Left ventricle myocardium inferior (tissue), 1 donor: ENCODE measurements at regions not wholly inside any gene's neighbourhood (a gene's known extent, or its start where the extent isn't known, plus 50 kb on each side); places are given as distances from the start of the nearest gene placed in this dataset.

Source experiments
- DNase-seq: peaks from one replicate; pipeline ENCODE4 v3.0.0-alpha.2; 2020
- H3K27ac ChIP-seq: fragments of 200-600 bp; replicated peaks from 2 replicates; pipeline ENCODE4 v1.8.0; 2021
- H3K27me3 ChIP-seq: fragments of 200-600 bp; 2 replicates; pipeline ENCODE4 v1.8.0; 2021; ENCODE audit warnings: low read depth
- H3K36me3 ChIP-seq: fragments of 200-600 bp; 2 replicates; pipeline ENCODE4 v1.8.0; 2021
- H3K4me1 ChIP-seq: fragments of 200-600 bp; 2 replicates; pipeline ENCODE4 v1.8.0; 2021
- H3K4me3 ChIP-seq: fragments of 200-600 bp; 2 replicates; pipeline ENCODE4 v1.8.0; 2021; ENCODE audit warnings: mild to moderate bottlenecking, moderate library complexity
- H3K9me3 ChIP-seq: fragments of 200-600 bp; replicated peaks from 2 replicates; pipeline ENCODE4 v1.8.0; 2021
- CTCF ChIP-seq: fragments of 200-600 bp; IDR thresholded peaks from 2 replicates; pipeline ENCODE4 v1.8.0; 2021; ENCODE audit warnings: antibody characterized with exemption, mild to moderate bottlenecking, borderline replicate concordance
- intact Hi-C: fragments of 100-400 bp; cut with micrococcal nuclease; formaldehyde crosslinking; loops from one replicate; pipeline ENCODE4 v1.11.0; 2022
- donor health status: DM: no; HTN: yes; CAD: no; lungs with severe emphysema.

DNA sequence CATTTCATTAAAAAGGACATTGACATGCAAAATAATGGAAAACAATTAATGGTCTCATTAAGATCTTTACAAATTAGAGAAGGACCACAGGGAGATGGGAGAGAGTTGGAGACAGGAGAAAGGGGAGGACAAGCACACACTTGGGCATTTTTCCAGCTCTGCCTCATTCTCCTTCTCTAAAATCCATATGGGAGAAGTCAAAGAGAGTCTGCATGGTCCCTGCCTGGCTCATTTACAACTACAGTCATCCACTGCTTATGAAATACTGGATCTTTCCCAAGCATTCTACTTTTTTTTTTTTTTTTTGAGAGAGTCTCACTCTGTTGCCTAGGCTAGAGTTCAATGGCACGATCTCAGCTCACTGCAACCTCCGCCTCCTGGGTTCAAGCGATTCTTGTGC lies 518.9 kb upstream of the CELF2 start:
- intact Hi-C loops, result no loop called here

GRCh38 chr10:10499839-10500238 lies 517.8 kb upstream of the CELF2 start:
- Histone ChIP-seq H3K27me3 (no peaks in the 10 kb centered on the region), H3K4me1 (no peaks in the 10 kb centered on the region), H3K9me3 (peaks cover 13% of the 10 kb centered on the region), H3K27ac (no peak overlapping the region), H3K36me3 (no peaks in the 10 kb centered on the region), H3K4me3 (no peak overlapping the region)
- no peak for TF ChIP-seq CTCF
- DNase-seq, result no peak
- intact Hi-C loops, result no loop called here

More for the DNA sequence above, 518.9 kb upstream of the CELF2 start:
- no peaks in the 10 kb centered on the region for H3K4me1 ChIP-seq
- no peak for TF ChIP-seq CTCF
- H3K36me3 ChIP-seq, result no peaks in the 10 kb centered on the region
- peaks cover 10% of the 10 kb centered on the region for H3K9me3 ChIP-seq
- H3K27ac ChIP-seq, result no peak overlapping the region
- H3K27me3 ChIP-seq, result no peaks in the 10 kb centered on the region
- no peak for DNase-seq
- H3K4me3 ChIP-seq, result no peak overlapping the region

GRCh38 chr10:10500937-10501336 lies 516.7 kb upstream of the CELF2 start:
- no peak overlapping the region for H3K27ac ChIP-seq
- peaks cover 13% of the 10 kb centered on the region for H3K9me3 ChIP-seq
- DNase-seq, result no peak
- H3K36me3 ChIP-seq, result no peaks in the 10 kb centered on the region
- TF ChIP-seq CTCF, result no peak
- H3K4me1 ChIP-seq, result no peaks in the 10 kb centered on the region
- intact Hi-C loops, result no loop called here
- H3K27me3 ChIP-seq, result no peaks in the 10 kb centered on the region
- H3K4me3 ChIP-seq, result no peak overlapping the region

DNA sequence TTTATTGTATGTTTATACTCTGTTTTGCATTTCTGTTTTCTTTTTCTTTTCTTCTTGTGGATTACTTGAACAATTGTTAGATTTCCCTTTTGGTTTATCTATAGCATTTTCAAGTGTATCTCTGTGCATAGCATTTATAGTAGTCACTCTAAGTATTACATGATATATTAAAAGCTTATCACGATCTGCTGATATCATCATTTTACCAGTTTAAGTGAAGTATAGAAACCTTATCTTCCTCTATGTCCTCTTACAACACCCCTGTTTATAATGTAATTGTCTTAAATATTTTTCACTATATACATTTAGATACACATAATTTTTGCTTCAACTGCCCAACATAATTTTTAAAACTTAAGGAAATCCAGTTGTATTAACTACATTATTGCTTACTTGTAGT lies 513.9 kb upstream of the CELF2 start:
- Histone ChIP-seq H3K9me3 (peaks cover 13% of the 10 kb centered on the region), H3K4me3 (no peak overlapping the region), H3K27me3 (no peaks in the 10 kb centered on the region), H3K27ac (no peak overlapping the region), H3K4me1 (no peaks in the 10 kb centered on the region), H3K36me3 (no peaks in the 10 kb centered on the region)
- TF ChIP-seq CTCF, result no peak
- DNase-seq, result no peak
- intact Hi-C loops, result no loop called here

DNA sequence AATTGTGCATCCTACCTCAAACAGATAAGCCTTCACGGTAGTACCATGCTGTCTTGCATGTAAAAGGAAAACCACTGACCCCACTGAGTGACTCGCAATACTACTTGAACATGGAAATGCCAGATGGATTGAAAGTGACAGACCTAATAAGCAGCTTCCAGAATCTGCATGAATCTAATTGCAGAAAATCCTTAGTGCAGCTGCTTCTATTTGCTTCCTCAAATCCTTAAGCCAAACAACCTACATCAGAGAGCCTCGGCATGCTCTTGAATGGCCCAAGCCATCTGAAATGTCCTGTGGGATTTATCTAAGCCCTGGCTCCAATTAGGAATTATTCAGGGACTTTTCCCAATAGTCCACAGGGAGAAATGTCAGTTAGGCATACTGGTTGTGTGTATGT lies 509.5 kb upstream of the CELF2 start:
- TF ChIP-seq CTCF, result no peak
- DNase-seq, result no peak
- Histone ChIP-seq H3K36me3 (no peaks in the 10 kb centered on the region), H3K27ac (no peak overlapping the region), H3K4me1 (no peaks in the 10 kb centered on the region), H3K9me3 (peaks cover 7% of the 10 kb centered on the region), H3K27me3 (no peaks in the 10 kb centered on the region), H3K4me3 (no peak overlapping the region)
- intact Hi-C loops, result no loop called here

DNA sequence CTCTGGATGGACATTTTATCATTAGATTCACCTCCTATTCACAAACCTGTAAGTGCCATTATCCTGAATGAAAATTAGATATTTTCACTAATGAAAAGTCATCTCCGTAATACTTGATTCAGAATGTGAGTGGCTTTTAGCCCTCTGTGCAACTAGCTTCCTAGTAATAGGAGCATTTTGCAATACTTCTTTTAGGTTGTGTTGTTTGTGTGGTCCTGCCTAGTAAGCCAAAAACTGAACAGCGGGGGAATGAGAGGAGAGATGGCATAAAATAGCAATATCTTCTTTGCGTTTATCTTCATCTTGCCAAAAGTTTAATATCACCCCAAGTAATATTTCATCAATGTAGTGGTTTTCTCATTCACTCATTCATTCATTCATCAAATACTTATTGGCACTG lies 507.5 kb upstream of the CELF2 start:
- Histone ChIP-seq H3K27ac (no peak overlapping the region), H3K4me1 (no peaks in the 10 kb centered on the region), H3K9me3 (no peaks in the 10 kb centered on the region), H3K27me3 (no peaks in the 10 kb centered on the region), H3K36me3 (no peaks in the 10 kb centered on the region), H3K4me3 (no peak overlapping the region)
- TF ChIP-seq CTCF, result no peak
- no peak for DNase-seq
- intact Hi-C loops, result loop anchor here (5.0 kb wide), 1 partner anchor 437 kb away; no protein-coding TSS in a partner anchor
